ENCODE measurements at regions not wholly inside any gene's neighbourhood (a gene's known extent, or its start where the extent isn't known, plus 50 kb on each side); places are given as distances from the start of the nearest gene placed in this dataset.

DNA sequence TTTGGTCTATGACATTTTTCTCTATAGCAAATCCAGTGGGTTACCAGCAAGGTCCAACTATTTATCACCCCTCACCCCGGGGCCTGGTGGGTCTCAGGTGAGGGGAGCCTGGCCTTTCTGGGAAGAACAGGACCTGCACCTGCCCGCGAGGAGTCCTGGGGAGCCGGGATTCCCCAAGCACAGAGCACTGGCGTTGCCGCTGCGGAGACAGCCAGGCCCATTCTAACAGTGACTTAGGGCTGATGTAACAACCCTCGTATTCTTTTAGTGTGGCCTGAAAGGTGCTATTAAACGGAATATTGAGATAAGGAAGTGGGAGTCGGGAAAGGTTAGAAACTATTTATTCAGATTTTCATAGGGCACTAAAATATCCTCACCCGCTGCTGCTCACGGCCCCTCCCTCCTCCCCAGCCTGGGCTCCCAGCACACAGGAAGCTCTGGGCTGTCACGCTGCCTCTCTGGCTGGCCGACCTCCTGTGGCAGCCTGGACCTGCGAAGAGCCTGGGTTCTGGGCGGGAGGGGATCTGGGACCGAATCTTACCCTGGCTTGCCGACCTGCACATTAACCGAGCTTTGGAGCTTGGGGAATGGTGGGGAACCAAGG lies 141.2 kb downstream of the MIAT start:
- TF ChIP-seq, protein P1, sequence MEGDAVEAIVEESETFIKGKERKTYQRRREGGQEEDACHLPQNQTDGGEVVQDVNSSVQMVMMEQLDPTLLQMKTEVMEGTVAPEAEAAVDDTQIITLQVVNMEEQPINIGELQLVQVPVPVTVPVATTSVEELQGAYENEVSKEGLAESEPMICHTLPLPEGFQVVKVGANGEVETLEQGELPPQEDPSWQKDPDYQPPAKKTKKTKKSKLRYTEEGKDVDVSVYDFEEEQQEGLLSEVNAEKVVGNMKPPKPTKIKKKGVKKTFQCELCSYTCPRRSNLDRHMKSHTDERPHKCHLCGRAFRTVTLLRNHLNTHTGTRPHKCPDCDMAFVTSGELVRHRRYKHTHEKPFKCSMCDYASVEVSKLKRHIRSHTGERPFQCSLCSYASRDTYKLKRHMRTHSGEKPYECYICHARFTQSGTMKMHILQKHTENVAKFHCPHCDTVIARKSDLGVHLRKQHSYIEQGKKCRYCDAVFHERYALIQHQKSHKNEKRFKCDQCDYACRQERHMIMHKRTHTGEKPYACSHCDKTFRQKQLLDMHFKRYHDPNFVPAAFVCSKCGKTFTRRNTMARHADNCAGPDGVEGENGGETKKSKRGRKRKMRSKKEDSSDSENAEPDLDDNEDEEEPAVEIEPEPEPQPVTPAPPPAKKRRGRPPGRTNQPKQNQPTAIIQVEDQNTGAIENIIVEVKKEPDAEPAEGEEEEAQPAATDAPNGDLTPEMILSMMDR (IDR thresholded peaks at IDR 0.05), result no peak
- no peaks in the 10 kb centered on the region for H3K9me3 ChIP-seq

DNA sequence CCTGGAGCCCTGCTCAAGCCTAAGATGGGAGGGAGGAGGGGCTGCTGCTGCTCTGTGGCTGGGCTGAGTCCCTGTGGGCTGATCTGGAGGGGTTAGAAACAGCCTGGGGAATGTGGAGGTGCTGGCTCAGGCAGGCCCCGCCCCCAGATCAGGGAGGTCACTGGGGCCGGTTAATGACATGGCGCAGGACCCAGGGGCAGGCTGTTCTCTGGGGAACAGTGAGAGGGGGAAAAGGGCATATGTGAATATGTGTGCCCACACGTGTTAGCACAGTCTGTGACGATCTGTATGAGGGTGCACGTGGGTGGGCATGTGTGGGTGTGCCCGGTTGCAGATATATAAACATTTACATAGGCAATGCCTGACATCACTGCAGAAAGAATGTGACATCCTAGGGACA lies 143.5 kb downstream of the MIAT start:
- Histone ChIP-seq H3K4me3 (no peak overlapping the region), H3K4me1 (no peaks in the 10 kb centered on the region), H3K36me3 (no peaks in the 10 kb centered on the region), H3K9me3 (no peaks in the 10 kb centered on the region), H3K27me3 (no peaks in the 10 kb centered on the region), H3K27ac (no peak overlapping the region)
- no peak for DNase-seq (ENCODE audit: low spot score in 2 of 2)
- TF ChIP-seq, protein P1 (IDR thresholded peaks at IDR 0.05), result no peak
- intact Hi-C loops (cut with DNase I), result no loop called here

More for the DNA sequence above, 141.2 kb downstream of the MIAT start:
- intact Hi-C loops (cut with DNase I), result no loop called here
- no peak overlapping the region for H3K27ac ChIP-seq
- H3K27me3 ChIP-seq, result no peaks in the 10 kb centered on the region
- H3K4me1 ChIP-seq, result no peaks in the 10 kb centered on the region
- no peak overlapping the region for H3K4me3 ChIP-seq
- no peak for DNase-seq (ENCODE audit: low spot score in 2 of 2)
- no peaks in the 10 kb centered on the region for H3K36me3 ChIP-seq

DNA sequence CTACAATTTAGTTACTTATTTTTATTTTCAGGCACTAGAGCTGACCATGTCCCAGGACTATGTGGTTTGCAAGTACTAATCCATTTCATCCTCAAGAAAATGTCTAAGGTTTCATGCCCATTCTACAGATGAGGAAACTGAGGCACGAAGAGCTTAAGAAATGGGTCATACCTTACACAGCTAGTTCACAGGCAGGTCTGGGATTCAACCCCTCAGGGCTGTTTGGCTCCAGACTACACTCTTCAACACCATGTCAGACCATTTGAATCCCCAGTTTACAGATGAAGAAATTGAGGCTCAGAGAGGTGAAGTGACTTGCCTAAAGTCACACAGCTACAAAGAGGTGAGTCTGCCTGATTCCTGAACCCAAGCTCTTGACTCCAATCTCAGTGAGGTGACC lies 144.1 kb downstream of the MIAT start:
- DNase-seq (ENCODE audit: low spot score in 2 of 2), result no peak
- Histone ChIP-seq H3K9me3 (no peaks in the 10 kb centered on the region), H3K4me3 (no peak overlapping the region), H3K4me1 (no peaks in the 10 kb centered on the region), H3K27me3 (no peaks in the 10 kb centered on the region), H3K27ac (no peak overlapping the region), H3K36me3 (no peaks in the 10 kb centered on the region)
- TF ChIP-seq, protein P1 (IDR thresholded peaks at IDR 0.05), result no peak
- intact Hi-C loops (cut with DNase I), result no loop called here

DNA sequence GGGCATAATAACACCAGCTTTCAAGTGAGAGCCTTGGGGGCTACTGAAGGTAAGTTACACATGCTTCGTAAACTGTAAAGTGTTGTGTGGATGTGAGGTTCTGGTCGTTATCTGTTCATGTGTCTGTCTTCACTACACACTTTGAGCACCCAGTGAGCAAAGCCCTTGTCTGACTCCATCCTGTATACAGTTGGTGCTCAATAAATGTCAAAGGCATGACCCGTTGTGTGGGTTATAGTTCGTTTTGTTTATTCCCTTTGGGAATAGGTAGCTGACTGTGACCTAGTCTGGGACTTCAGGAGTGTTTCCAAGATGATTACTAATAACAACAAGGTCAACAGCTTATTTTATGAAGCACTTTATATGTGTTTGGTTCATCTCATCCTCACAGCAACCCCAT lies 146.9 kb downstream of the MIAT start:
- Histone ChIP-seq H3K27me3 (no peaks in the 10 kb centered on the region), H3K27ac (no peak overlapping the region), H3K4me1 (peaks cover 0 to 4% of the 10 kb centered on the region in 2 donors), H3K36me3 (no peaks in the 10 kb centered on the region), H3K9me3 (no peaks in the 10 kb centered on the region), H3K4me3 (no peak overlapping the region)
- TF ChIP-seq, protein P1 (IDR thresholded peaks at IDR 0.05), result no peak
- intact Hi-C loops (cut with DNase I), result no loop called here
- no peak for DNase-seq (ENCODE audit: low spot score in 2 of 2)

DNA sequence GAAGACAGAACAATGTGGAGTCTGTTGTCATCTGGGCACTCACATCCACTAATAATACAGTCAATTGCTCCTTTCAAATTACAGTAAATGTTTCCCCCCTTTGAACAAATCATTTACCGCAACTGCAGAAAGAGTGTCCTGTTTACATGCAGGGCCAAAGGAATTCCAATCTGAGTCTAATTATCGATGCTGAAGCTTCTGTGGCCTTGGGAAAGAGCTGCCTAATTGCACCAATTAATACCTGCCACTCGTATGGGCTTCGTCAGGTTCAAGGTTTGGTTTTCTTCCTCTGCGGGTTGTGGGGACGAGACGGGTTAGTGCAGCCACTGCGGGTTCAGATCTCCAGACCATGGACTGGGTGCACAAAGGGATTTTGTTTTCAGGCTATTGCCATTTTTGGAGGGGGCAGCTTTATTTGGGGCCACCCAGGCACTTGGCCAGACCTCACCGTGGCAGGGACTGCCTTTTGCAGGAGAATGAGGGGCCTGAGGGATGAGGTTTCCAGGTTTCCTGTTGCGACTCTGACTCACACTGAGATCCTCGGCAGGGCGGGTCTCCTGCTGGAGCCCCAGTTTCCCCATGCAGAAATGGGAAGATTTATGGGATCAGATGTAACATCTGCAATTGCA lies 147.6 kb downstream of the MIAT start:
- TF ChIP-seq, protein P1 (IDR thresholded peaks at IDR 0.05), result no peak
- H3K4me1 ChIP-seq, result peaks cover 0 to 7% of the 10 kb centered on the region in 2 donors
- H3K27me3 ChIP-seq, result no peaks in the 10 kb centered on the region
- intact Hi-C loops (cut with DNase I), result no loop called here
- DNase-seq (ENCODE audit: low spot score in 2 of 2), result no peak
- H3K4me3 ChIP-seq, result no peak overlapping the region
- no peaks in the 10 kb centered on the region for H3K36me3 ChIP-seq
- no peaks in the 10 kb centered on the region for H3K9me3 ChIP-seq
- H3K27ac ChIP-seq, result no peak overlapping the region
